NCI-H748 treated with DMSO at 0.1 percent for 48 hours (cell line): ENCODE measurements at regions not wholly inside any gene's neighbourhood (a gene's known extent, or its start where the extent isn't known, plus 50 kb on each side); places are given as distances from the start of the nearest gene placed in this dataset.
A peak's percentile ranks its signal among the peaks of the same experiment; 100 is the strongest.
"Not testable (repeated sequence)": the region's sequence is repeated elsewhere in the genome, so short reads cannot be mapped to it uniquely, and the experiment has no call there.

ENCODE experiments used
- DNase-seq: peaks from one replicate; lab custom pipeline; 2025; lab: John Stamatoyannopoulos, UW

GRCh38 chr1:70554341-70554740 is 143.3 kb downstream of the CTH start:
- no peak for DNase-seq

GRCh38 chr1:70556541-70556940 is 145.5 kb downstream of the CTH start:
- DNase-seq, result no peak

GRCh38 chr1:70567167-70567566 is 156.1 kb downstream of the CTH start:
- no peak for DNase-seq

GRCh38 chr1:70571191-70571590 is 160.1 kb downstream of the CTH start:
- no peak for DNase-seq

- DNase-seq, result no peak
Observed at GRCh38 chr1:70573317-70573843, 162.3 kb downstream of the CTH start.

- DNase-seq, result no peak
Observed at GRCh38 chr1:70581661-70582060, 170.6 kb downstream of the CTH start.

GRCh38 chr1:70583522-70583921 is 172.5 kb downstream of the CTH start:
- DNase-seq, result no peak

GRCh38 chr1:70586046-70586445 is 175.0 kb downstream of the CTH start:
- DNase-seq, result no peak

GRCh38 chr1:70587872-70588366 is 176.9 kb downstream of the CTH start:
- DNase-seq, result no peak

GRCh38 chr1:70593551-70593950 is 182.5 kb downstream of the CTH start:
- not testable (repeated sequence) for DNase-seq

GRCh38 chr1:70608815-70609214 is 197.7 kb downstream of the CTH start:
- DNase-seq, result no peak

- not testable (repeated sequence) for DNase-seq
Observed at GRCh38 chr1:70610164-70610563, 199.1 kb downstream of the CTH start.

GRCh38 chr1:70616946-70617345 is 205.9 kb downstream of the CTH start:
- no peak for DNase-seq

- no peak for DNase-seq
Observed at GRCh38 chr1:70617728-70618127, 206.7 kb downstream of the CTH start.

- DNase-seq, result peak; percentile 12
Observed at GRCh38 chr1:70627910-70628309, 216.8 kb downstream of the CTH start.

- DNase-seq, result no peak
Observed at GRCh38 chr1:70628973-70629372, 217.9 kb downstream of the CTH start.

- DNase-seq, result no peak
Observed at GRCh38 chr1:70633004-70633403, 221.9 kb downstream of the CTH start.

- no peak for DNase-seq
Observed at GRCh38 chr1:70635868-70636267, 224.8 kb downstream of the CTH start.

GRCh38 chr1:70641868-70642267 is 230.8 kb downstream of the CTH start:
- no peak for DNase-seq

- no peak for DNase-seq
Observed at GRCh38 chr1:70656361-70656760, 245.3 kb downstream of the CTH start.

GRCh38 chr1:70659891-70660290 is 248.8 kb downstream of the CTH start:
- no peak for DNase-seq

- no peak for DNase-seq
Observed at GRCh38 chr1:70666381-70667140, 255.5 kb downstream of the CTH start.

GRCh38 chr1:70667494-70668170 is 256.6 kb downstream of the CTH start:
- DNase-seq, result no peak
